ENCODE measurements at regions not wholly inside any gene's neighbourhood (a gene's known extent, or its start where the extent isn't known, plus 50 kb on each side); places are given as distances from the start of the nearest gene placed in this dataset.

DNA sequence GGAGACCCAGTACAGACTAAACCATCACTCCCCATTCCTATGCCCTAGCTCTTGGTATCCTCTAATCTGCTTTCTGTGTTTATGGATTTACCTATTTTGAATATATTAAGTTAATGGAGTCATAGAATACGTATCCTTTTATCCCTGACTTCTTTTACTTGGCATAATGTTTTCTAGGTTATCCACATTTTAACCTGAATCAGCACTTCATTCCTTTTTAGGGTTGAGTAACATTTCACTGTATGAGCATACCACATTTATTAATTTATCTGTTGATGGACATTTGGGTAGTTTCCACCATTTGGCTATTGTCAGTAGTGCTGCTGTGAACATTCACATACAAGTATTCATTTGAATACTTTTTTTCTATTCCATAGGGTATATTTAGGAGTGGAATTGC lies 157.3 kb upstream of the CTNNA2 start:
- DNase-seq (ENCODE audit: low spot score): no peak

DNA sequence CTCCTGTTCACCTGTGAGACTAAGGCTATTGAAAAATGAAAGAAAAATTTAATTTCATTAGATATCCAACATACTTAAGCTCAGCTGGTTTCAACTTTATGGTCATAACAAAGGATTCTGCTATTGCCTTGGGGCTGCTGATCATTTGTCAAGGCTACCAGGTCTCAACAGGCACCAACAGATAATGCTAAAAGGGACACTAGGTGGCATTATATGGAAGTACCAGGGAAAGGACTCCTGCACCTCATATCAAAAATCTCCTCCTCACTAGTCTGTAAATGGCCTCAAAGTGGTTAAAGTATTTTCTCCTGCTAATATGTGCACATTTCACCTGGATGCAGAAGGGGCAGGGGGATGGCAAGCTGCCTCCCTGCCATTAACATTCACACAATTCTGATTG lies 167.9 kb upstream of the REG3A start:
- no peak for DNase-seq (ENCODE audit: low spot score)

DNA sequence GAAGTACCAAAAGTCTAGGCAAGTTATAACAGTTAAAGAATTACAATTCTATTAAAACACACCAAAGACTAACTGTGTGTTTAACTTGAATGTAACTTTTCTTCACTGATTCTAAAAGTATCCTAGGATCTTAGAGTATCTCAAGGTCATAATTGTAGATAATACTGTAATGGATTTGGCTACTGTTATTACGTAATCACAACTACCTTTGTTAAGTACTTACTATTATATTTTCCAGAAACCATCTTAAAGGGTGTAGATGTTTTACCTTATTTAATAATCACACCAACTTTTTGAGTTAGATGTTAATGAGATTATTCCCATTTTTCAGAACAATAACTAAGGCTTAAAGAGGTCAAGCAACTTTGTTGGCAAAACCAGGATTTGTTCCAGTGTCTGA lies 161.3 kb upstream of the REG3A start:
- DNase-seq (ENCODE audit: low spot score): no peak

DNA sequence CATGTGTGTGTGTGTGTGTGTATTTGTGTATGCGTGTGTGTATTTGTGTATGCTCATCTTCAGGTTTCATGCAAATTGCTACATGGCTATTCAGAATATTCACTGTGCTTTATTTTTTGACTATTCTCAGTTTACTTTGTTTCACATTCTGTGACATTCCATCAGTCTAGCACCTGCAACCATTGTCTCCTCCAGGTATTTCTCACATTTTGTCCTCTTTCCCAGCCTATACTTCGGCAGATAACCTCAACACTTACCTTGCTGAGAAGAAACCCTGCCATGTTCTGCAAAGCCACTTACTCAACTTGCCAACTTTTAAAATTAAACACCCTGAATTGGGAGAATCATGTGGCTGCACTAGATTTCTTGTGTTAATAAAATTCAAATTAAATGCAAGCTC lies 135.4 kb upstream of the REG3A start:
- DNase-seq (ENCODE audit: low spot score): no peak

DNA sequence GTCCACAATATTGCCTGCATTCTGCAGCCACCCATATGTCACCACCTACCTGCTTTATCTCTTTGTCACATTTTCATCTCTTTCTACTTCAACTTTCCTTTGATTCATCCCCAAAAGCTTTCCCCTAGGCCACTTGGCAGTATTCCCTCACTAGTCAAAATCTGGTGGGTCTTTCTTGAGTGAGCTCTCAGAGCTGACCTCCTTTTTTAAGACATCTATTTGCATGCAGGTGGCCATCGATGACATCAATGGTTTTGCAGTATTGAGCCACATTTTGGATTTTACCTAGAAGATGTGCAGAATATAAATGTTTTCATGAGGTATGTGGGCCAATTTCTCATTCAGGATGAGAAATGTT lies 133.4 kb upstream of the REG3A start:
- no peak for DNase-seq (ENCODE audit: low spot score)

DNA sequence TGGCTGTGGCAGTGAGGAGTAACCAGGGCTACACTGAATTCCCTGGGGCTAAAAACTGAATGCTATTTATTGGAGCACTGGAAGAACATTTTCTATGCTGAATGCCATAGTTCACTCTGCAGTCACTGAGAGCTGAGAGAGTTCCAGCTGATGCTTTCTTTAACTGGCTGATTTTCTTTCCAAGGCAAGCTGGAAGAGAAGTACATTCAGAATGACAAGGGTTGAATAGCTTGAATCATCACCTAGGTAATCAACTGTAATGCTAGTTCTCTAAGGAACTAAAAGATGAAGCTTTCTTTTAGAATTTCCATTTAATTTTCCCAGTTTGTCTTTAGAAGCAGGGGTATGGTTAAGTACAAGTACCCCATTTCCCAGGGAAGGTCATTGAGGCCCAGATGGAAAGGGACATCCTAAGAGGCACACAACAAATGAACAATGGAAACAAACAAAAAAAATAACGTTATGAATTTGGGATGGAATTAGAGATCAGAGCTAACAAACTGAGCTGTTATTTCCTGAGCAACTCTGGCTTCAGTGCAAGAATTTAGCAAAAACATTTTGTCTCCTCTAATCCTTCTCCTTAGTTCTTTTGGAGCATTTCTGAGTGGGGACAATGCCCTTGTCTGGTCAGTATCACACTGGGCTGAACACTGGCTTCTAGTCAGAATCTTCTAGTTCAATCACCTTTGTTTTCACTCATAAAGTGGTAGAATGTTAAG lies 132.8 kb upstream of the REG3A start:
- DNase-seq (ENCODE audit: low spot score): no peak

DNA sequence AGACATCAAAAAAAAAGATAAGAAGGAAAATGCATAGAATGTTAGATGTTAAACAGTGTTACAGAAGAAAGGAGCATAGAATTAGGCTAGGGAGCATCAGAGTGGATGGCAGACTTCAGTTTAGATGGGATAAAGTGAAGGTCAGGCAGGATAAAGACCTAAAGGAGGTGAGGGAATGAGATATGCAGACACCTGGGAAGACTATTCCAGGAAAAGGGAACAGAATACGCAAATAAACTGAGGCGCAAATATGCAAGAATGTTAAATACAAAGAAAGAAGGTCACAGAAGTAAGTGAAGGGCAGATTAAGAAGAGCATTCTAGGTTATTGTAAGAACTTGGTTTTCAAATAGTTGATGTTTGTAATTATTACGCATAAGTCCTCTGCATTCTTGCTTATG lies 116.3 kb upstream of the REG3A start:
- no peak for DNase-seq (ENCODE audit: low spot score)

DNA sequence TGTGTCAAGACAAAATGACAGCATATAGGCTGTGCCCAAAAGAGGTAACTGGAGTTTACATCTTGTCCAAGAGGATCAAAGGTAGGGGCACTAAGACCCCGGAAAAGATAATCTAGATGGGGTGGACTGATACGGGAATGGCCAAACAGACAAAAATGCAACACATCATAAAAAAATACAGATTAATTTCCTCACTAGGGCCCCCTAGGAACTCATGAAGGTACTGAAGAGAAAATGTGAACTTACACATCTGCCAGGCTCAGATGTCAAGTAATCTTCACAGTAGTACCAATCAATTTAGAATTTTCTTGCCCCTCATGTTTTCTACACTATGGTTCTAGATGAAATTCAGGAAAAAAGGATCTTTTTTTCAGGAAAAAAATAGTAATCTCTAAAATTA lies 115.6 kb upstream of the REG3A start:
- DNase-seq (ENCODE audit: low spot score): no peak

DNA sequence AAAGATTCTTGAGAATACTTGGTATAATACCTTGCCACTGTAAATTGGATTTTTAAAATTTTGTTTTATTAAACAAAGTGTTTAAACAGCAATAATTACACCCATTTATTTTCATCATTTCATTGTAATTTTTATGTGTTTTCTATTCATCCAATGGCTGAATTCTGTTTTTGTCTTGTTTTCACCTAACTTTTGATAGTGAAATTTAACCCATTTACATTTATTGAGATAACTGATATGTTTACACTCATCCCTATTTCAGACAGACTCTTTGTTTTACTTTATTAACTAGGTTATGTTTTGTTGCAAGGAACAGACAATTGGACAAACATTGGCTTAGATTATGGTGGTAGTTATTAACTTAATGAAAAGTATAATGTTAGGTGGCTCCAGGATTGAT lies 113.1 kb upstream of the REG3A start:
- DNase-seq (ENCODE audit: low spot score): no peak

DNA sequence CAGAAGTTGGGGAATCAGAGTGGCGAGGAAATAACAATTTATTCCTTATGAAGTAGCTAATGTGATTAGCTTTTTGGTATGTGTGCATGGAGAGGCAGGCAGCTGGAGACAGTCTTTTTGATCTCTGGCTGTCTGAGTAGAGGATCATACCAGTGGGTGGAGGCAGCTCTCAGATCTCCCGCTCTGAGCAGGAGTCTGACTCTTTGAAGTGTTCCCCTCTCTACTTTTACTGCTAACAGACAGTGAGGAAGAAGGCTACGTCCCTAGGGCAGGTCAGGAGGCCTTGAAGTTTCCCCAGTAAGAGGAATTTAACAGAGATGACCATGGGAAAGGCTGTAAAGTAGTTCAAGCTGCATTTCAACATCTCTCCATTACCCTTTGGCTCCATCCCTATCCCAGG lies 111.9 kb upstream of the REG3A start:
- peak; percentile 56 for DNase-seq (ENCODE audit: low spot score)

DNA sequence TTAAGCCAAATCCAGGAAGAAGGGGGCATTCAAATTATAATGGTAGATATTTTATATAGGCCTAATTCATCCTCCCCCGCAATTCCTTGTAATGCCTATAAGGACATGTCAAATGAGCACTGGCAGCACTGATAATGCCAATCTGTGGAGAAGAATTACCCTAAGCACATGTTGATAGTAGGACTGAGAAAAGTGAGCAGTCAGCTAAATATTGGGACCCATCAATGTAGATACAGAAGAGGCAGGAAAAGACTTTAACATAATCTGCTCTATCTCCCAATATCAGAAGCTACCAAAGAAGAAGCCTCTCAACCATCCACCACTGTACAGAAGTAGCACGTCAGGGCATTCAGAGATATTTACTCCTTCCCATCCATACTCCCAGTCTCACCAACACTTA lies 101.3 kb upstream of the REG3A start:
- DNase-seq (ENCODE audit: low spot score): no peak

DNA sequence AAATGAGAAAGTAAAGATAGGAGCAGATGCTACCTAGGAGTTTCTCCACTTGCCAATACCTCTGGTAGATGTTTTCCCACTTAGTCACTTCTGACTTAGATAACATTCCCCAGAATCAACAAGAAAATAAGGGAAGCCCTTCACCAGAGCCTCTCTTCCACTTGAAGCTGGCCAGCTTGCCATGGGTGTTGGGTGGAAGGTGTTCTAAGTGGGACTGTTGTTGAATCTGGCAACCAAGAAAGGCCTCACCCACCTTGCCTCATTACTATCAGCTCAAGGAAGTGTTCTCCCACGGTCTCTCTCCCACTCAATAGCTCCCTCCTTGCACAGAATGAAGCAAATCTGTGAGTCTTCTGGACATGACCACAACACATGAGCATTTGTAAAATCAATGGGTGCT lies 100.4 kb upstream of the REG3A start:
- DNase-seq (ENCODE audit: low spot score): no peak

DNA sequence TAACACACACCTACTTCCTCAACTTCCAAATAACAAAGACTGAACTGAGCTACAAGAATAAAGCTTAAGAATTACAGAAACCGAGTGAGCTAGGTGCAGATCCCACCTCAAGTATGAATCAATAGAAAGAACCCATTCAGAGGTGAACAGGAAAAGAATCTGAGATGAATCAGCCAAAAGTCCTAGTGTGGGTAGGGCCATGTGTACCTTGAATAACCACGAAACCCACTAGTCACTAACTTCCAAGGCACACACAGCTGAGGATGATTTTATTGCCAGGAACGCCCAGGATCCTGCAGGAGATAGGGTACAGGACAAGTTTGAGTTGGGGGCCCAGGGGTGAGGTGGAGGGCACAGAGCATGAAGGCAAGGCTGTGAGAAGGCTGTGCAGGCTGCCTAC lies 99.7 kb upstream of the REG3A start:
- DNase-seq (ENCODE audit: low spot score): no peak

DNA sequence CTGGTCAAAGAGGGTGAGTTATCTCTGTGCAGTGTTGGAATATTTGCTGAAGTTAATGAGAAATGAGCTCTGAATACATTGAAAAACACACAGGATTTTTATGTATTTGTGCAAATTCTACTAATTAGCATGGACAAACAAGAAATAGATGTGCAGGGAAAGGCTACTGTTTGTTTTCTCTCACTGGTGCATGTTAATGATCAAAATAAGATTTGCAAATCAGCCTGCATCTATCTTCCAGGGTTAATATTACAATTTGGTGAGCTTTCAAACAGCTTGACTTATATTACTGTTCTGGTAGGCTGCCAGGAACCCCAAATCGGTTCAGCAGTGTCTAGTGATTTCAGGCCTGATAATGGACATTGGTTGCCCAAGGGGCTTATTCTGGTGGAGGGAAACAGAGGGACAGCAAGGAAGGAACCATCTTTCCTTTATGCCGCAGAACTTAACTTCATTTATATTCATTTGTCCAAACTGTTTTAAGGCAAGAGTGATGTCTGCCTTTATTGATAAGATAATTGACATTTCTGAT lies 93.8 kb upstream of the REG3A start:
- no peak for DNase-seq (ENCODE audit: low spot score)

DNA sequence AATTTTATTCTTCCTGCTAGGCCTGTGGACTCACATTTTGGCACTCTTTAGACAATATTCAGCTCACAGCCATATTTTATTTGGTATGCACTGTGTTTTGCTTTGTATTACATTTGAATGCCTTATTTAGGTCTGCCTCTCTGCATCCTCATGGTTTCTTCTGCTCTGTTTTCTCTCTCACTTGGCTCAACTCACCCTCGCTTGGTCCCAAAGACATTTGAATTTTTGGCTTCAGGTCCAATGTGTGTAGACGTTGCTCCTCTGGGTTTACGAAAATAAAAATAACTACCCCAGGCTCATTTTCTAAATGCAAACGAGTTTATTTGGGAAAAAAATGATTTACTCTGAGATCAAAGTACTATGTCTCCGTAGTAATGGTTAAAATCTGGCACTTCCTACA lies 91.1 kb upstream of the REG3A start:
- DNase-seq (ENCODE audit: low spot score): no peak

DNA sequence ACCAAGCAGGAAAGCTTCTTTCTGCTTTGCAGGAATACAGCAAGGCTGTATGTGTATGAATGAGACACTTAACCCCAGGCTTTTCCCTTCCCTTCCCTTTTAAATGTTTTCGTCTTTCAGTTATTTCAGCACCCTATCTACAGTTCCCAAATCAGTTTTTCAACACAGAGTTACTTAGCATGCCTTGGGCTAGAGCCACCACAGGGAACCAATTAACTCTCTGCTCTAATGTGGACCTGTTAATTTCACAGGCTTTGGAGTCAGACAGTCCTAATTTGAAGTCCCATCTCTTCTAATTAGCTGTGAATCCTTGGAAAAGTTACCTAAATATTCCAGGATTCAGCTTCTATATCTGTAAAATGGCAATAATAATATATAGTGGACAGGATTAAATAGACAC lies 89.2 kb upstream of the REG3A start:
- no peak for DNase-seq (ENCODE audit: low spot score)

DNA sequence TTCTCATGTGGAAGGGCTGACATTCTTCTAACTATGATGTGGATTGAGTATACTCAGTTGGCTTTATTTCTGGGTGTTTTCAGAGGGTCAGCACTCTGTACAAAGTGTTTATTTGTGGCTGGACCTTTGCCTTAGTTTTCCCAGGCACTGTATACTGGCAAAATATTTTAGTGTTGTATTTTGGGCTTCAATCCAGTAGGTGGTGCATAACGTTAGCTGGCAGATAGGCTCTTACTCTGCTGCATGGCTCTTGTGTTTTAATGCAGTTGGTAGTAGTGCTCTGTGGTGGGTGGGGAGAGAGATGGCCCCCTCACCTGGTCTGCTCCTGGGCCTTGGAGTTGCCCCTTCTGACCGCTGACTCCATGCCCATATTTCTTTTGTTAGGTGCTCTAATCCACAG lies 75.6 kb upstream of the REG3A start:
- no peak for DNase-seq (ENCODE audit: low spot score)

DNA sequence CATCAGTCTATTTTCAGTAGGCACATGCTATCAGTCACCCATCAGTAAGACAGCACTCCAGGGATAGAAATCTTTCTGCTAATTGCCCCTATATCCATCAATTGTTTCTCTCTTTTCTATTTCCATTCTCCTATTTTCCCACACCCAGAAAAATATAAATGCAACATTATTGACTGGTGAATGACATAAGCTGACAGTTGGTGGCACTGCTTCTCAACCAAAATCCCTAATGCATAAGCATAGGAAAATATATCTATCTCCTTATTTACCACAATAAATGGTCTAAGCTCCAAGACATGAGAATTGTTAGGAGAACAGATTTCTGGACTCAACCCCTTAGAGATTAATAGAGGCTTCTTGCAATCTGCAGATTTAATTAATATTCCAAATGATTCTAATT lies 64.0 kb upstream of the REG3A start:
- DNase-seq (ENCODE audit: low spot score): no peak

DNA sequence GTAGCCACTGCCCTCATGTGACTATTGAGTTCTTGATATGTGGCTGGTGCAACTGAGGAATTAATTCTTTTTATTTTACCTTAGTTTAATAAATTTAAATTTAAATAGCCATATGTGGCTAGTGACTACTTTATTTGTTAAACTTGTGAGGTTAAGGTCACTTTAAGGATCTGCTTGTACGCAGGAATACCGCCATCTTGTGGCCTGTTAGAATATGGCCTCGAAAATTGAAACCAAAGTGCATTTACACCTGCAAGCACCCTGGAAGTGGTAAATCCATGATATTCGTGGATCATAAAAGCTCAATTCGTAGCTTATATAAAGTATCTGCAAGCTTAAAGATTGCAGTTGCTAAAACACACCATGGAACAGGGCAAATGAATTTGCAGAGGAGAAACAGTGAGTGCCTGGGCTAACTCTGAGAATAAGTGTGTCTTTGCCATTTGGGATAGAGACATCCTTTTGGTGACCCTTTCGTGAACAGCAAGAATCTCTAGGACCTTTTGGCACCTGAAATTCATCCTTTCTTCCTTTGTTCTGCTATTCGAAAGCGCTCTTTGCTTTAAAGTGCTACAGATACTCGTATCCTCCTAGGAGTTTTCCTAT lies 59.9 kb upstream of the REG3A start:
- DNase-seq (ENCODE audit: low spot score): peak; percentile 38

DNA sequence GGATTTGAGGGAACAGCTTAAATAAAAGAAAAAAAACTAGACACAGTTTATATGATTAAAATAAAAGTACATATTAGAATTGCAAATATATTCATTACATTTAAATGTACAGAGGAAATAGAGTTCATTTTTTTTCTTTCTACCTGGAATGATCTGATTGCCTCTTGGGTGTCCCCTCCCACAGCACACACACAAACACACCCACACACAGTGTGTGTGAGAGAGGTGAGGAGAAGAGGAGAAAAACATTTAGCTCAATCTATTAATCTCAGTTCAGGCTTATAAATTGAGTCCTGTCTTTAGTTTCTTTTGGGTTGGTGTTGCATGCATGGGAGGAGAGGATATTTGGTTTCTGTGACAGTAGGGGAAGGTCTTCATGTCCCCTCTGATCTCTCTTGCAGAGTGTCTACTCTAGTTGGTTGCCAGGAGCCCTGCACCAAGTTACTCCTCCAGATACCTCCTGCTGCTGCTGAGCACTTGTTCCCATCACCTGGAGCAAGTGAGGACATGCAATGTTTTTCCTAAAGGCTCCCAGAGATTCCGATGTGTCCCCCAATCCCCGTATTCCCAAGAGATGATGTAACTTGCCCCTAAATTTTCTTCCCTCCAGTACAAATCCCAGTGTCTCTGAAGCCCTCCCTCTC lies 50.8 kb upstream of the REG3A start:
- no peak for DNase-seq (ENCODE audit: low spot score)
